ENCODE measurements at regions not wholly inside any gene's neighbourhood (a gene's known extent, or its start where the extent isn't known, plus 50 kb on each side); places are given as distances from the start of the nearest gene placed in this dataset.

GRCh38 chr13:111947876-111948275 lies 119.1 kb upstream of the SOX1 start:
- Histone ChIP-seq H3K27ac (no peak overlapping the region), H3K36me3 (replicated peaks) (no peaks in the 10 kb centered on the region), H3K4me3 (ENCODE audit: low read depth, low read length) (no peak overlapping the region), H3K27me3 (replicated peaks) (no peaks in the 10 kb centered on the region)
- DNase-seq = no peak
- no peak for TF ChIP-seq CTCF (IDR thresholded peaks at IDR 0.05; ENCODE audit: low read depth, low read length, missing control alignments)
- in situ Hi-C loops (cut with HindIII; ENCODE audit: low pct_ligation_motif_present, low sequenced_read_pairs) = no loop called here

GRCh38 chr13:111948281-111948680 lies 118.7 kb upstream of the SOX1 start:
- TF ChIP-seq CTCF (IDR thresholded peaks at IDR 0.05; ENCODE audit: low read depth, low read length, missing control alignments) = no peak
- no peak for DNase-seq
- in situ Hi-C loops (cut with HindIII; ENCODE audit: low pct_ligation_motif_present, low sequenced_read_pairs) = no loop called here

GRCh38 chr13:111948811-111949210 lies 118.1 kb upstream of the SOX1 start:
- no peak for TF ChIP-seq CTCF (IDR thresholded peaks at IDR 0.05; ENCODE audit: low read depth, low read length, missing control alignments)
- in situ Hi-C loops (cut with HindIII; ENCODE audit: low pct_ligation_motif_present, low sequenced_read_pairs) = no loop called here
- Histone ChIP-seq H3K4me3 (ENCODE audit: low read depth, low read length) (no peak overlapping the region), H3K27me3 (replicated peaks) (no peaks in the 10 kb centered on the region), H3K27ac (no peak overlapping the region), H3K36me3 (replicated peaks) (no peaks in the 10 kb centered on the region)
- no peak for DNase-seq

More at GRCh38 chr13:111948281-111948680, 118.7 kb upstream of the SOX1 start:
- no peak overlapping the region for H3K4me3 ChIP-seq (ENCODE audit: low read depth, low read length)
- H3K27me3 ChIP-seq (replicated peaks) = no peaks in the 10 kb centered on the region
- no peak overlapping the region for H3K27ac ChIP-seq
- no peaks in the 10 kb centered on the region for H3K36me3 ChIP-seq (replicated peaks)

- no peaks in the 10 kb centered on the region for H3K27me3 ChIP-seq (replicated peaks)
- no peak for DNase-seq
- in situ Hi-C loops (cut with HindIII; ENCODE audit: low pct_ligation_motif_present, low sequenced_read_pairs) = no loop called here
- no peaks in the 10 kb centered on the region for H3K36me3 ChIP-seq (replicated peaks)
- H3K4me3 ChIP-seq (ENCODE audit: low read depth, low read length) = no peak overlapping the region
- TF ChIP-seq CTCF (IDR thresholded peaks at IDR 0.05; ENCODE audit: low read depth, low read length, missing control alignments) = no peak
- no peak overlapping the region for H3K27ac ChIP-seq
These were observed 117.6 kb upstream of the SOX1 start for GRCh38 chr13:111949311-111949710.

- in situ Hi-C loops (cut with HindIII; ENCODE audit: low pct_ligation_motif_present, low sequenced_read_pairs) = no loop called here
- DNase-seq = no peak
- H3K27ac ChIP-seq = no peak overlapping the region
- no peaks in the 10 kb centered on the region for H3K36me3 ChIP-seq (replicated peaks)
- H3K27me3 ChIP-seq (replicated peaks) = no peaks in the 10 kb centered on the region
- no peak for TF ChIP-seq CTCF (IDR thresholded peaks at IDR 0.05; ENCODE audit: low read depth, low read length, missing control alignments)
- H3K4me3 ChIP-seq (ENCODE audit: low read depth, low read length) = no peak overlapping the region
These were observed 116.3 kb upstream of the SOX1 start for GRCh38 chr13:111950697-111951096.

GRCh38 chr13:111952032-111952431 lies 114.9 kb upstream of the SOX1 start:
- TF ChIP-seq CTCF (IDR thresholded peaks at IDR 0.05; ENCODE audit: low read depth, low read length, missing control alignments) = no peak
- no peaks in the 10 kb centered on the region for H3K27me3 ChIP-seq (replicated peaks)
- no peaks in the 10 kb centered on the region for H3K36me3 ChIP-seq (replicated peaks)
- H3K4me3 ChIP-seq (ENCODE audit: low read depth, low read length) = no peak overlapping the region
- no peak overlapping the region for H3K27ac ChIP-seq
- in situ Hi-C loops (cut with HindIII; ENCODE audit: low pct_ligation_motif_present, low sequenced_read_pairs) = no loop called here
- no peak for DNase-seq
